DMS153 treated with DMSO at 0.1 percent for 48 hours (cell line): ENCODE measurements at regions not wholly inside any gene's neighbourhood (a gene's known extent, or its start where the extent isn't known, plus 50 kb on each side); places are given as distances from the start of the nearest gene placed in this dataset.

Source experiments
- DNase-seq: peaks from one replicate; lab custom pipeline; 2025; ENCODE audit not compliant: unreplicated experiment; lab: John Stamatoyannopoulos, UW

- DNase-seq, result no peak
Measured at GRCh38 chr12:113659015-113659414, 187.3 kb upstream of the LHX5 start.

- no peak for DNase-seq
Measured at GRCh38 chr12:113658006-113658655, 186.5 kb upstream of the LHX5 start.

- DNase-seq, result no peak
Measured at GRCh38 chr12:113655919-113656318, 184.2 kb upstream of the LHX5 start.

GRCh38 chr12:113655479-113655878 lies 183.8 kb upstream of the LHX5 start:
- DNase-seq, result no peak

GRCh38 chr12:113651662-113652061 lies 180.0 kb upstream of the LHX5 start:
- no peak for DNase-seq

GRCh38 chr12:113650476-113650875 lies 178.8 kb upstream of the LHX5 start:
- no peak for DNase-seq

GRCh38 chr12:113649256-113649830 lies 177.7 kb upstream of the LHX5 start:
- DNase-seq, result no peak

- no peak for DNase-seq
Measured at GRCh38 chr12:113647048-113647447, 175.4 kb upstream of the LHX5 start.

GRCh38 chr12:113645603-113646002 lies 173.9 kb upstream of the LHX5 start:
- DNase-seq, result no peak

GRCh38 chr12:113645183-113645582 lies 173.5 kb upstream of the LHX5 start:
- DNase-seq, result no peak

- no peak for DNase-seq
Measured at GRCh38 chr12:113643177-113643974, 171.7 kb upstream of the LHX5 start.

- no peak for DNase-seq
Measured at GRCh38 chr12:113642672-113643071, 171.0 kb upstream of the LHX5 start.

- DNase-seq, result no peak
Measured at GRCh38 chr12:113642216-113642615, 170.5 kb upstream of the LHX5 start.

- DNase-seq, result no peak
Measured at GRCh38 chr12:113641426-113642030, 169.9 kb upstream of the LHX5 start.

GRCh38 chr12:113640837-113641236 lies 169.2 kb upstream of the LHX5 start:
- no peak for DNase-seq

- no peak for DNase-seq
Measured at GRCh38 chr12:113639474-113639873, 167.8 kb upstream of the LHX5 start.

- DNase-seq, result no peak
Measured at GRCh38 chr12:113638460-113638775, 166.7 kb upstream of the LHX5 start.

GRCh38 chr12:113634982-113635381 lies 163.3 kb upstream of the LHX5 start:
- no peak for DNase-seq

GRCh38 chr12:113634474-113634873 lies 162.8 kb upstream of the LHX5 start:
- DNase-seq, result no peak

GRCh38 chr12:113633678-113634332 lies 162.1 kb upstream of the LHX5 start:
- DNase-seq, result no peak

- no peak for DNase-seq
Measured at GRCh38 chr12:113630625-113631024, 159.0 kb upstream of the LHX5 start.

- DNase-seq, result no peak
Measured at GRCh38 chr12:113625499-113625898, 153.8 kb upstream of the LHX5 start.
